Pancreas (tissue), 10 donors: ENCODE measurements at regions not wholly inside any gene's neighbourhood (a gene's known extent, or its start where the extent isn't known, plus 50 kb on each side); places are given as distances from the start of the nearest gene placed in this dataset.

Experiments used
- ATAC-seq, 4 donors: fragments of 200-7000 bp; cut with Tn5 transposase; one replicate each; pipeline versions ENCODE4 v1.8.0 to v1.9.1; 2020; ENCODE audit warnings: mild to moderate bottlenecking in 4 of 4, moderate library complexity in 4 of 4
- DNase-seq, 6 donors: peaks; one replicate each; pipeline ENCODE4 v3.0.0-alpha.2; 2020
- FAIRE-seq: peaks from 2 replicates; lab custom pipeline; 2012; peaks lifted over from hg19 to GRCh38; lab: Jason Lieb, UNC
- H3K27ac ChIP-seq, 4 donors: fragments of 200-600 bp; sonication (generic); 1 replicate in 3 of 4; 2 replicates in 1 of 4; pipeline versions ENCODE4 v1.5.0 to v1.8.0; 2020
- H3K27me3 ChIP-seq, 4 donors: fragments of 200-600 bp; one replicate each; pipeline ENCODE4 v1.8.0; 2021
- H3K36me3 ChIP-seq, 3 donors: fragments of 200-600 bp; sonication (generic) in 1 of 3; one replicate each; pipeline versions ENCODE4 v1.5.0 to v1.8.0; 2020 to 2021
- H3K4me1 ChIP-seq, 3 donors: fragments of 200-600 bp; one replicate each; pipeline ENCODE4 v1.8.0; 2021
- H3K4me3 ChIP-seq, 4 donors: fragments of 200-600 bp; sonication (generic) in 2 of 4; one replicate each; pipeline versions ENCODE4 v1.5.0 to v1.8.0; 2020 to 2021
- H3K9me3 ChIP-seq, 4 donors: fragments of 200-600 bp; one replicate each; pipeline ENCODE4 v1.8.0; 2021
- CTCF ChIP-seq, 4 donors: fragments of 200-600 bp; sonication (generic) in 3 of 4; IDR thresholded peaks; one replicate each; pipeline versions ENCODE4 v1.5.0 to v1.8.0; 2021; ENCODE audit warnings: antibody characterized with exemption in 4 of 4
- WGBS, 2 donors: extraction: QIAGEN DNeasy Blood & Tissue Kit; methylation state at CpG; one replicate each; pipeline ENCODE4 v1.1.7; 2013; 5-methylcytosine and 5-hydroxymethylcytosine counted together
- intact Hi-C, 3 donors: fragments of 100-400 bp; cut with DNase I; formaldehyde crosslinking; loops; one replicate each; pipeline versions ENCODE4 v1.11.1 to v1.14.2; 2022
- donor health status: healthy with polysubstance abuse.
- donor health status: DM: no; HTN: no; CAD: no; lungs with moderate emphysema.
- donor health status: DM: no; HTN: no; CAD: no.
- donor health status: control.
- donor health status: control.
- donor health status: Bipolar disorder and iron deficiency.
- donor health status: DM: yes; HTN: yes; CAD: no.
- donor health status: DM: no; HTN: no; CAD: no.
- donor health status: DM: no; HTN: no; CAD: no.
- donor health status: DM: yes; HTN: yes; CAD: no.

DNA sequence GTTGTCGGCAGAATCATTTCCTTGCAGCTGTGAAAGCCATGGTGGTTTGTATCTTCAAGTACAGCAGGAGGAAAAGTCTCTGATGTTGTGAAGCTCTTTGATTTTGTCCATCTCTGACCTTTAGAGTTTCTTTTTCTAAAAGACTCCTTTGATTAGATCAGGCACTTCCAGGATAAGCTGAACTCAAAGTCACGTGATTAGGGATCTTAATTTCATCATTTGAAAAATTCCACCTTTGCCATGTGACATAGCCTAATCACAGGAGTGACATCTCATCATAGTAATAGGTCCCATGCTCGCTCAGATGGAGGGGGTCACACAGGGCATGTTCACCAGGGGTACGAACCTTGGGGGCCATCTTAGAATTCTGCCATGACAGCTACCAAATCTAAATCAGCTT is 441.5 kb upstream of the CDH4 start:
- TF ChIP-seq CTCF (IDR thresholded peaks at IDR 0.05) = no peak
- H3K27ac ChIP-seq = no peak overlapping the region
- ATAC-seq = no peak
- H3K27me3 ChIP-seq = no peaks in the 10 kb centered on the region
- no peak for DNase-seq
- intact Hi-C loops = no loop called here
- H3K36me3 ChIP-seq = no peaks in the 10 kb centered on the region
- no peak overlapping the region for H3K4me3 ChIP-seq
- WGBS, 2 donors = 45 to 56% methylated on average over 4 of the region's 4 CpGs
- no peak for FAIRE-seq
- no peaks in the 10 kb centered on the region for H3K9me3 ChIP-seq
- no peaks in the 10 kb centered on the region for H3K4me1 ChIP-seq

GRCh38 chr20:60812561-60812960 is 439.5 kb upstream of the CDH4 start:
- Histone ChIP-seq H3K36me3 (no peaks in the 10 kb centered on the region), H3K27me3 (no peaks in the 10 kb centered on the region), H3K4me1 (no peaks in the 10 kb centered on the region), H3K27ac (no peak overlapping the region), H3K9me3 (no peaks in the 10 kb centered on the region), H3K4me3 (no peak overlapping the region)
- intact Hi-C loops = no loop called here
- FAIRE-seq (no peak), ATAC-seq (no peak), DNase-seq (no peak)
- WGBS, 2 donors = 53 to 54% methylated on average over 3 of the region's 3 CpGs
- no peak for TF ChIP-seq CTCF (IDR thresholded peaks at IDR 0.05)

- Histone ChIP-seq H3K4me3 (no peak overlapping the region), H3K9me3 (no peaks in the 10 kb centered on the region), H3K27me3 (no peaks in the 10 kb centered on the region), H3K36me3 (no peaks in the 10 kb centered on the region), H3K27ac (no peak overlapping the region), H3K4me1 (no peaks in the 10 kb centered on the region)
- no peak for ATAC-seq
- no peak for FAIRE-seq
- no peak for DNase-seq
- intact Hi-C loops = no loop called here
- TF ChIP-seq CTCF (IDR thresholded peaks at IDR 0.05) = no peak
- 49 to 67% methylated on average over 5 of the region's 5 CpGs for WGBS, 2 donors
These were observed 439.0 kb upstream of the CDH4 start for GRCh38 chr20:60813066-60813465.

GRCh38 chr20:60815656-60816055 is 436.4 kb upstream of the CDH4 start:
- FAIRE-seq (no peak), ATAC-seq (no peak), DNase-seq (no peak)
- no peak overlapping the region for H3K27ac ChIP-seq
- H3K4me3 ChIP-seq = no peak overlapping the region
- intact Hi-C loops = no loop called here
- no peaks in the 10 kb centered on the region for H3K9me3 ChIP-seq
- 69 to 72% methylated on average over 6 of the region's 6 CpGs for WGBS, 2 donors
- TF ChIP-seq CTCF (IDR thresholded peaks at IDR 0.05) = no peak
- no peaks in the 10 kb centered on the region for H3K36me3 ChIP-seq
- no peaks in the 10 kb centered on the region for H3K4me1 ChIP-seq
- H3K27me3 ChIP-seq = no peaks in the 10 kb centered on the region

DNA sequence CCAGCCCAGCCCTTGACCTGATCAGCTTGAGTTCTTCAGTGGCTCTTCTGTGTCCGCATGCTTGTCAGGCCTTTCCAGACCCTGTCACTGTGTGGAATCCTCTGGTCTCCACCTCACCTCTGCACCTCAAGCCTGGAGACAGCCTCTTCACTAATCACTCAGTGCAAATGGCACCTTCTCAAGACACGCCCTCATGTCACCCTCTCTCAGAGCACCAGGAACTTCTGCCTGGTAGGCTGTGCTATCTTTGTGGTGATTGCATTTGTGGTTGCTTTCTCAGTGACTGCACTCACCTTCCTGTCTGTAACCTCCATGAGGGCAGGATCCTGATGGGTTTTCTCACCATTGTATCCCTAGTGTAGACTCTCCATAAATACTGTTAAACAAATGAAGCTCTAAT is 435.2 kb upstream of the CDH4 start:
- Histone ChIP-seq H3K36me3 (no peaks in the 10 kb centered on the region), H3K9me3 (no peaks in the 10 kb centered on the region), H3K4me1 (no peaks in the 10 kb centered on the region), H3K27me3 (no peaks in the 10 kb centered on the region), H3K27ac (no peak overlapping the region), H3K4me3 (no peak overlapping the region)
- no peak for TF ChIP-seq CTCF (IDR thresholded peaks at IDR 0.05)
- FAIRE-seq (no peak), ATAC-seq (no peak), DNase-seq (no peak)
- 70 to 91% methylated on average over 2 of the region's 2 CpGs for WGBS, 2 donors
- intact Hi-C loops = no loop called here
